KOPT-K1 (cell line): ENCODE measurements at regions not wholly inside any gene's neighbourhood (a gene's known extent, or its start where the extent isn't known, plus 50 kb on each side); places are given as distances from the start of the nearest gene placed in this dataset.
"Not testable (repeated sequence)": the region's sequence is repeated elsewhere in the genome, so short reads cannot be mapped to it uniquely, and the experiment has no call there.

Source experiments
- H3K27ac ChIP-seq: fragments of 200-600 bp; sonication (generic); 2 replicates; pipeline ENCODE4 v1.5.1; 2016; ENCODE audit warnings: antibody characterized with exemption, mild to moderate bottlenecking, low read depth, low read length; ENCODE audit not compliant: poor library complexity, severe bottlenecking
- H3K36me3 ChIP-seq: fragments of 200-600 bp; sonication (generic); 2 replicates; pipeline ENCODE4 v1.5.1; 2017; ENCODE audit warnings: antibody characterized with exemption, mild to moderate bottlenecking, low read length, moderate library complexity; ENCODE audit not compliant: insufficient read depth
- H3K9me3 ChIP-seq: fragments of 200-600 bp; sonication (generic); 2 replicates; pipeline ENCODE4 v1.5.1; 2017; ENCODE audit warnings: antibody characterized with exemption, low read length, mild to moderate bottlenecking; ENCODE audit not compliant: insufficient read depth, poor library complexity, severe bottlenecking

GRCh38 chr6:2611092-2611491 is 139.6 kb downstream of the MYLK4 start:
- Histone ChIP-seq H3K9me3 (no peaks in the 10 kb centered on the region), H3K36me3 (no peaks in the 10 kb centered on the region), H3K27ac (no peak overlapping the region)

DNA sequence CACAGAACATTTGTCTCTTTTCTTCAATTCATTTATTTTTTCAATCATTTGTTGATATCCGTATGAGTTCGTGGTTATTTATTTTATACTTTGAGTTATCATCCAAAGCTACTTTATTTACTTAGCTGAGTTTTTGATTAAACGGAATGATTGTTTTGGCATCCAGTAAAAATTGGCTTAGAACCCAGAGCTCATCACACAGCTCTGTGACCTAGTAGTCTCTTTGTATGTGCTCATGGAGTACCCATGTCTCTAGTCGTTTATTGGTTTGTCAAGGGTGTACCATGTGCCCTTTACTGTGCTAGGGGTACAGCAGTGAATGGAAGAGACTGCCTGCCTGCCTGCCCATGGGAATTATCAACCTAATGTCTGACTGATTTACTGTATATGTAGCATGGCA is 142.2 kb downstream of the MYLK4 start:
- no peaks in the 10 kb centered on the region for H3K9me3 ChIP-seq
- no peaks in the 10 kb centered on the region for H3K36me3 ChIP-seq

DNA sequence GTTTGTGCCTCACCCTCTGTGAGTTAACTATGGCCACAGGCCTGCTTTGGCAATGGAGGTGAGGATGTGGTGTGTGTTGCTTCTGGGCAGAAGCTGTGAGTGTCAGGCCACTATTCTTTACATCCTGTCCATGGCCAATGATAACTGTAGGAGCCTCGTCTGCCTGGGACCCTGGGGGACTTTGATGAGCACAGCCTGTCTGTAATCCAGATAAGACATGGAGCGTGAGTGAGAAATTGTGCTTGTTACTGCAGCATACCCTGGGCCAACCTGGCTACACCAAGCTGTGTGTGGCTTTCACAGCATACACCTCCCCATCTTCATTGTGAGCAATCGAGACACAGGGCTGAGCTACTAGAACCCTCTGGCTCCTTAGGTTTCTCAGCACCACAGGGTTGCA is 150.4 kb downstream of the MYLK4 start:
- H3K27ac ChIP-seq = no peak overlapping the region
- H3K9me3 ChIP-seq = no peaks in the 10 kb centered on the region
- H3K36me3 ChIP-seq = no peaks in the 10 kb centered on the region

More for the DNA sequence above, 142.2 kb downstream of the MYLK4 start:
- H3K27ac ChIP-seq = no peak overlapping the region

DNA sequence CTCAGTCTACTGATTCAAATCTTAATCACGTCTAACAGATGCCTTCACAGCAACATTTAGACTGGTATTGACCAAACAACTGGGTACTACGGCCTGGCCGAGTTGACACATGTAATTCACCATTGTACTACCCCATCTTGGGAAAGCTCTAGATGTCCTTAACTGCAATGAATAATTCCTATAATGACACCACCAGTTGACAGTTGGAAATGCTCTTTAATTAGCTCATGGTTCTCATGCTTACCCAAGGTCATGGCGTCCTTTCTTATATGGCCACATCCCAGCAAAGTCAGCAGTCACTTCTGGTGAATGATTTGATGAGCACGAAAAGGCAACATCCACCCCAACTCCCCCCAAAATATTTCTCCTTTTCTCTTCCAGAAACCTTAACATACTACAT is 150.9 kb downstream of the MYLK4 start:
- H3K9me3 ChIP-seq = no peaks in the 10 kb centered on the region
- H3K36me3 ChIP-seq = no peaks in the 10 kb centered on the region
- no peak overlapping the region for H3K27ac ChIP-seq

- Histone ChIP-seq H3K9me3 (no peaks in the 10 kb centered on the region), H3K36me3 (no peaks in the 10 kb centered on the region), H3K27ac (no peak overlapping the region)
These were observed 151.9 kb downstream of the MYLK4 start for GRCh38 chr6:2598867-2599266.

GRCh38 chr6:2597991-2598390 is 152.7 kb downstream of the MYLK4 start:
- H3K36me3 ChIP-seq = no peaks in the 10 kb centered on the region

GRCh38 chr6:2597457-2597856 is 153.3 kb downstream of the MYLK4 start:
- H3K36me3 ChIP-seq, H3K9me3 ChIP-seq: not testable (repeated sequence)

More at GRCh38 chr6:2597991-2598390, 152.7 kb downstream of the MYLK4 start:
- Histone ChIP-seq H3K9me3 (no peaks in the 10 kb centered on the region), H3K27ac (no peak overlapping the region)

GRCh38 chr6:2596222-2596621 is 154.5 kb downstream of the MYLK4 start:
- Histone ChIP-seq H3K9me3 (no peaks in the 10 kb centered on the region), H3K36me3 (no peaks in the 10 kb centered on the region), H3K27ac (no peak overlapping the region)

More at GRCh38 chr6:2597457-2597856, 153.3 kb downstream of the MYLK4 start:
- not testable (repeated sequence) for H3K27ac ChIP-seq

DNA sequence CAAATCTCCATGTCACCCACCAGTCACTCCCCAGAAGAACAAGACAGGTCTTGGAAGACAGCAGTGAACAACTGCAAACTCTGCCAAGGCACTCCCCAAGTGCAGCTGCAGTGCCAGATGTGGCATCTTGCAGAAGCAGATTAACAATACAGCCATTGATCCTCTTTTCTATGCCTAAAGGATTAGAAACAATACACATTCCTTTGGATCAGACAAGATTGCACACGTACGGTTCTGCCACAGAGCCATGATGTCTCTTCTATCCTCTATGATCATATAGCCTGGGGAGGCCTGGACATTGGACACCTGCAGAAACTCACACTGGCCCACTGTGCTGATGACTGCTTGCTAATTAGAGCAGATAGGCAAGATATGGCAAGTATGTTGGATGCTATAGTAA is 155.9 kb downstream of the MYLK4 start:
- Histone ChIP-seq H3K9me3 (no peaks in the 10 kb centered on the region), H3K27ac (no peak overlapping the region), H3K36me3 (no peaks in the 10 kb centered on the region)

GRCh38 chr6:2593167-2593566 is 157.6 kb downstream of the MYLK4 start:
- no peak overlapping the region for H3K27ac ChIP-seq
- no peaks in the 10 kb centered on the region for H3K9me3 ChIP-seq
- H3K36me3 ChIP-seq = no peaks in the 10 kb centered on the region

- no peaks in the 10 kb centered on the region for H3K9me3 ChIP-seq
- no peak overlapping the region for H3K27ac ChIP-seq
- H3K36me3 ChIP-seq = no peaks in the 10 kb centered on the region
These were observed 161.5 kb downstream of the MYLK4 start for GRCh38 chr6:2589171-2589661.

GRCh38 chr6:2583459-2583858 is 167.3 kb downstream of the MYLK4 start:
- no peaks in the 10 kb centered on the region for H3K36me3 ChIP-seq
- no peak overlapping the region for H3K27ac ChIP-seq
- no peaks in the 10 kb centered on the region for H3K9me3 ChIP-seq

DNA sequence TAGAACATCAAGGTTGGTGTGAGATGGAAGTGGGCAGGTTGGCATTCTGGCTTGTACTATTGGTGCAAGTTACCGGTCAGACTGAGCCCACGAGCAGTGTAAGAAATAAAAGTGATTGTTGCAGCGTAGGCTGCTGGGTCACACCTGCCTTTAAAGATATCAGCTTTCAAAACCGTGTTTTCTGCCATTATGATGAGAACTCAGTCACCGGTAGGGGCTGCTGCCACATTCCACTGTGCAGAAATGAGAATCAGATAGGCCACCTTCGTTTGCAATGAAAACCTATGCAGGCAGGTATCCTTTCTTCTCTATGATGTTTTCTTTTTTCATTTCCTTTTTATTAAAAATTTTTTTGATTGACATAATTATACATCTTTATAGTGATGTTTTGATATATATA is 168.5 kb downstream of the MYLK4 start:
- Histone ChIP-seq H3K27ac (no peak overlapping the region), H3K9me3 (no peaks in the 10 kb centered on the region), H3K36me3 (no peaks in the 10 kb centered on the region)

DNA sequence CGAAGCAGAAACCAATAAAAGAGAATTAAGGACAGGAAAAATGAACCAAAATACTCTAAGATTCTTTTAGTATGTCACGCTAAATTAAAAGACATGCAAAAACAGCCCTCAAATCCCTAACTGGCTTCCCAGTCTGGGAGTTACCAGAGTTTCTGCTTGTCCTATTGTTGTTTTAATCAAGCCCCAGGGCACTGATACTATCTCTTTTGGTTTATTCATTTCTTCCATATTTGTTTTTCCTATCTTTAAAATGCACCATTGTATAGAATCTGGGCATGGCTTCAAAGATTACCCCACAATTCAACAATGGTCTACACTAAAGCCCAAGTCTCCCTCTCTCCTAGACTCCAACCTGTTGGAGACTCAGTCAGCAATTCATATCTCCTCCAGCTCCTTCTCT is 169.1 kb downstream of the MYLK4 start:
- no peaks in the 10 kb centered on the region for H3K9me3 ChIP-seq
- no peak overlapping the region for H3K27ac ChIP-seq
- H3K36me3 ChIP-seq = no peaks in the 10 kb centered on the region

DNA sequence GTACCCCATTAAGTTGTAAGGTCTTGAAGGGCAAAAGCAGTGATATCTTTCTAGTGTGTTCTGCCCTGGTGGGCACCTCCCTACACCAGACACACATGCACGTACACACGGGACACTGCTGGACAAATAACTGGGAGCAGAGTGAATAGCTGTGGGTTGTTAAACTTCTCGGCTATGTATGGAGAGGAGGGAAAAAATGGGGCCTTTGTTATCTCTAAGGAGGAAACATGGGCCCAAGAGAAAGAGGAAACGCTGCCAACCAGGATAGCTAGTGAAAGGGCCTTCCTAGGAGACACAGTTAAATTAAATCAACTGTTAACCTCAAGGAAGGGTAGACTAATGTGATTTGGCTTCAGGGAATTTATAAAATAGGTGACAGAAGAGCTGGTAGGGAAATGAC is 169.7 kb downstream of the MYLK4 start:
- Histone ChIP-seq H3K9me3 (no peaks in the 10 kb centered on the region), H3K36me3 (no peaks in the 10 kb centered on the region), H3K27ac (no peak overlapping the region)

DNA sequence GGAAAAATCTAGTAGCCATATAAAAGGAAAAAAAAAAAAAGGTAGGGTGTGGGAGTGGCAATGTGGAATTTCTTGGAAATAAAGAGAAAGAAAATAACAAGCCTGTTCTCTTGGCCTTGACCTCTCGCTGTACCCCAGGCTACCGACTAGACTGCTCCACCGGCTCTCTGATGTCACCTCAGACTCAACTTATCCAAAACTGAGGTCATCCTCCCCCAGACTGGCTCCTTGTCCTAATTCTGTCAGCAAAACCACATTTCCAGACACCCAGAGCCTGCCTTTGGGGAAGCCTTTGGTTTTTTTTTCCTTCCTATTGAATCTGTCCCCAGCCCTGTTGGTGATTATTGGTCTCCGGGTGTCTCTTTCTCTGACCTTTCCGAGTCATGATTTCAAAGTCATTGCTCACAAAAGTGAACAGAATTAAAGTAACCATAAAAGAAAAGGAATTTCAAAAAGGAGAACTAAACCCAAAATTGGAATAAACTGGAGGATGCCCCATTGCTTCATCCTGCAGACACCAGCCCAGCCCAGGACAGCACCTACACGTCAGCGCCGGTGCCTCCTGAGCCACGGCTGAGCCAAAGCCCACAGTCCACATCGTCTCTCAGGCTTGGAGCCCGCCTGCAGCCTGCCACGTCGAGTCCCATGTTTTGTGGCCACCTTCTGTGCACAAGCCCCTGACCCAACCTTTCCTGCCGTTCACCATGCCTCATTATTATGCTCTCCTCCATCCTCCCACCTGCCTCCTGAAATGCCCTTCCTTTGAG is 170.7 kb downstream of the MYLK4 start:
- Histone ChIP-seq H3K9me3 (no peaks in the 10 kb centered on the region), H3K27ac (no peak overlapping the region)

More for the DNA sequence above, 170.7 kb downstream of the MYLK4 start:
- no peaks in the 10 kb centered on the region for H3K36me3 ChIP-seq
